CD14-positive monocyte (primary cell): ENCODE measurements at regions not wholly inside any gene's neighbourhood (a gene's known extent, or its start where the extent isn't known, plus 50 kb on each side); places are given as distances from the start of the nearest gene placed in this dataset.

Experiments
- DNase-seq, 3 donors: peaks; one replicate each; pipeline ENCODE4 v3.0.0-alpha.2; 2011 to 2022
- H2AFZ ChIP-seq: 2 replicates; pipeline ENCODE4 v1.6.0; 2012; ENCODE audit warnings: mild to moderate bottlenecking, low read depth, low read length, inconsistent platforms; ENCODE audit not compliant: insufficient read depth, poor library complexity, severe bottlenecking
- H3K27ac ChIP-seq, 2 donors: 1 replicate in 1 of 2; 2 replicates in 1 of 2; pipeline ENCODE4 v1.5.1; 2012 to 2013; ENCODE audit warnings: low read length in 2 of 2, control low read depth in 1 of 2, inconsistent platforms in 1 of 2, low read depth in 1 of 2, mild to moderate bottlenecking in 1 of 2
- H3K27me3 ChIP-seq, 2 donors: one replicate each; pipeline versions ENCODE4 v1.6.0 to v1.6.1; 2011 to 2013; ENCODE audit warnings: low read length in 2 of 2; ENCODE audit not compliant: control insufficient read depth in 2 of 2, insufficient read depth in 2 of 2
- H3K36me3 ChIP-seq, 2 donors: replicated peaks in 1 of 2; 1 replicate in 1 of 2; 2 replicates in 1 of 2; pipeline versions ENCODE4 v1.5.1 to v1.6.1; 2012 to 2013; ENCODE audit warnings: low read length in 2 of 2, control low read depth in 1 of 2, inconsistent platforms in 1 of 2, mild to moderate bottlenecking in 1 of 2; ENCODE audit not compliant: insufficient read depth in 2 of 2, control insufficient read depth in 1 of 2
- H3K4me1 ChIP-seq, 2 donors: 1 replicate in 1 of 2; 2 replicates in 1 of 2; pipeline versions ENCODE4 v1.5.1 to v1.6.1; 2012 to 2013; ENCODE audit warnings: low read length in 2 of 2, control low read depth in 1 of 2, inconsistent platforms in 1 of 2, mild to moderate bottlenecking in 1 of 2, moderate library complexity in 1 of 2; ENCODE audit not compliant: insufficient read depth in 2 of 2, control insufficient read depth in 1 of 2
- H3K4me2 ChIP-seq: replicated peaks from 2 replicates; pipeline ENCODE3; 2012; ENCODE audit warnings: low read length, moderate library complexity, mild to moderate bottlenecking; ENCODE audit not compliant: poor library complexity, severe bottlenecking; ENCODE audit errors: extremely low read depth
- H3K4me3 ChIP-seq, 3 experiments: fragments of 200-600 bp in 1 of 3; sonication (generic) in 1 of 3; replicated peaks in 1 of 3; 1 replicate in 2 of 3; 2 replicates in 1 of 3; pipeline ENCODE4 v1.5.1; 2011 to 2013; ENCODE audit warnings: low read length in 3 of 3, mild to moderate bottlenecking in 3 of 3, control low read depth in 2 of 3, low read depth in 2 of 3, inconsistent platforms in 1 of 3, moderate library complexity in 1 of 3
- H3K79me2 ChIP-seq: 2 replicates; pipeline ENCODE4 v1.6.0; 2012; ENCODE audit warnings: mild to moderate bottlenecking, control low read depth, inconsistent platforms, low read length, moderate library complexity; ENCODE audit not compliant: insufficient read depth
- H3K9ac ChIP-seq: 2 replicates; pipeline ENCODE4 v1.6.0; 2017; ENCODE audit warnings: low read length, mild to moderate bottlenecking; ENCODE audit not compliant: insufficient read depth, poor library complexity, severe bottlenecking
- H3K9me3 ChIP-seq, 2 donors: replicated peaks in 1 of 2; 1 replicate in 1 of 2; 2 replicates in 1 of 2; pipeline versions ENCODE4 v1.5.1 to v1.6.1; 2012 to 2013; ENCODE audit warnings: low read length in 2 of 2, control low read depth in 1 of 2; ENCODE audit not compliant: control insufficient read depth in 1 of 2, insufficient read depth in 1 of 2
- H4K20me1 ChIP-seq: 2 replicates; pipeline ENCODE4 v1.6.0; 2012; ENCODE audit warnings: mild to moderate bottlenecking, low read length, control low read depth, moderate library complexity; ENCODE audit not compliant: insufficient read depth
- H3K27ac Mint-ChIP-seq, 7 donors: one replicate each; pipeline ENCODE4 v1.8.0; 2020; ENCODE audit warnings: mild to moderate bottlenecking in 7 of 7, mixed read lengths in 7 of 7, moderate library complexity in 6 of 7, inconsistent platforms in 2 of 7
- H3K27me3 Mint-ChIP-seq, 3 donors: one replicate each; pipeline ENCODE4 v1.8.0; 2021 to 2022; ENCODE audit warnings: low read depth in 3 of 3, mild to moderate bottlenecking in 3 of 3, mixed read lengths in 3 of 3, moderate library complexity in 3 of 3, inconsistent platforms in 1 of 3
- H3K36me3 Mint-ChIP-seq, 2 donors: one replicate each; pipeline ENCODE4 v1.8.0; 2020; ENCODE audit warnings: mixed read lengths in 2 of 2, inconsistent platforms in 1 of 2, mild to moderate bottlenecking in 1 of 2
- H3K4me1 Mint-ChIP-seq: one replicate; pipeline ENCODE4 v1.8.0; 2020; ENCODE audit warnings: mild to moderate bottlenecking, mixed read lengths
- H3K4me3 Mint-ChIP-seq, 2 donors: one replicate each; pipeline ENCODE4 v1.8.0; 2020; ENCODE audit warnings: mild to moderate bottlenecking in 2 of 2, mixed read lengths in 2 of 2, moderate library complexity in 1 of 2
- H3K9me3 Mint-ChIP-seq, 7 donors: one replicate each; pipeline ENCODE4 v1.8.0; 2020 to 2022; ENCODE audit warnings: mixed read lengths in 7 of 7, mild to moderate bottlenecking in 6 of 7, moderate library complexity in 6 of 7, inconsistent platforms in 2 of 7
- WGBS: methylation state at CpG from one replicate; pipeline ENCODE4 v1.1.5; 2013; ENCODE audit warnings: missing lambda C conversion rate; ENCODE audit not compliant: insufficient coverage; 5-methylcytosine and 5-hydroxymethylcytosine counted together
- intact Hi-C, 2 donors: fragments of 100-400 bp; cut with micrococcal nuclease; formaldehyde crosslinking; loops; one replicate each; pipeline versions ENCODE4 v1.15.0 to v1.15.1; 2023
- TF ChIP-seq, protein P1 (sequence below): fragments of 200-600 bp; IDR thresholded peaks from one replicate; pipeline ENCODE4 v1.8.0; 2022; ENCODE audit warnings: antibody characterized with exemption, mild to moderate bottlenecking

DNA sequence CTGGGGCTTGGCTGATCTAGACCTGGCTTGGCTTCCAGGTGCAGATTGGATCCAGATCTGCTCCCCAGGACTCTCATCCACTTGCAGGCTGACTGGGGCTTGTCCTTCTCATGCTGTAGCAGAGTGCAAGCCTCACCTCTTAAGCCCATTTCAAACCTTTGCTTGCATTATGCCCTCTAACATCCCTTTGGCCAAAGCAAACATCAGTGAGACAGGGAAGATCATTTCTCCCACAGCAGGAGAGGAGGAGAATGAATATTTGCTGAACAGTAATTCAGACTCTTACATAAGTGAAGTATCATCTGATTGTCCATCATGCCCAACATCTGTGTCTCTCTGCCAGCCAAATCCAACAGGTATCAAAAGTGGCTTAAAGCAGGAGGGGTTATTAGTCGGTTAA is 194.9 kb downstream of the C9orf152 start:
- H3K27ac ChIP-seq = no peak overlapping the region
- H3K4me3 ChIP-seq = no peak overlapping the region
- no peaks in the 10 kb centered on the region for H4K20me1 ChIP-seq
- Mint-ChIP-seq H3K36me3 (no peaks in the 10 kb centered on the region), H3K4me3 (peak overlapping the region in 1 of 2 donors; percentile 16), H3K27me3 (peaks cover 9 to 28% (median 17%) of the 10 kb centered on the region in 3 donors), H3K9me3 (peaks cover 0 to 2% (median 0%) of the 10 kb centered on the region in 7 donors), H3K4me1 (peaks cover 3% of the 10 kb centered on the region), H3K27ac (no peak overlapping the region)
- no peaks in the 10 kb centered on the region for H3K9me3 ChIP-seq
- H3K4me1 ChIP-seq = no peaks in the 10 kb centered on the region
- H3K4me2 ChIP-seq = no peak overlapping the region
- WGBS = no CpG with 5 or more reads among the region's 1 CpG
- no peak overlapping the region for H2AFZ ChIP-seq
- no peak for DNase-seq
- H3K36me3 ChIP-seq = no peaks in the 10 kb centered on the region
- no peak overlapping the region for H3K9ac ChIP-seq
- H3K27me3 ChIP-seq = peaks cover 7 to 17% of the 10 kb centered on the region in 2 donors
- intact Hi-C loops = no loop called here
- no peaks in the 10 kb centered on the region for H3K79me2 ChIP-seq
- TF ChIP-seq, protein P1, sequence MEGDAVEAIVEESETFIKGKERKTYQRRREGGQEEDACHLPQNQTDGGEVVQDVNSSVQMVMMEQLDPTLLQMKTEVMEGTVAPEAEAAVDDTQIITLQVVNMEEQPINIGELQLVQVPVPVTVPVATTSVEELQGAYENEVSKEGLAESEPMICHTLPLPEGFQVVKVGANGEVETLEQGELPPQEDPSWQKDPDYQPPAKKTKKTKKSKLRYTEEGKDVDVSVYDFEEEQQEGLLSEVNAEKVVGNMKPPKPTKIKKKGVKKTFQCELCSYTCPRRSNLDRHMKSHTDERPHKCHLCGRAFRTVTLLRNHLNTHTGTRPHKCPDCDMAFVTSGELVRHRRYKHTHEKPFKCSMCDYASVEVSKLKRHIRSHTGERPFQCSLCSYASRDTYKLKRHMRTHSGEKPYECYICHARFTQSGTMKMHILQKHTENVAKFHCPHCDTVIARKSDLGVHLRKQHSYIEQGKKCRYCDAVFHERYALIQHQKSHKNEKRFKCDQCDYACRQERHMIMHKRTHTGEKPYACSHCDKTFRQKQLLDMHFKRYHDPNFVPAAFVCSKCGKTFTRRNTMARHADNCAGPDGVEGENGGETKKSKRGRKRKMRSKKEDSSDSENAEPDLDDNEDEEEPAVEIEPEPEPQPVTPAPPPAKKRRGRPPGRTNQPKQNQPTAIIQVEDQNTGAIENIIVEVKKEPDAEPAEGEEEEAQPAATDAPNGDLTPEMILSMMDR = no peak

DNA sequence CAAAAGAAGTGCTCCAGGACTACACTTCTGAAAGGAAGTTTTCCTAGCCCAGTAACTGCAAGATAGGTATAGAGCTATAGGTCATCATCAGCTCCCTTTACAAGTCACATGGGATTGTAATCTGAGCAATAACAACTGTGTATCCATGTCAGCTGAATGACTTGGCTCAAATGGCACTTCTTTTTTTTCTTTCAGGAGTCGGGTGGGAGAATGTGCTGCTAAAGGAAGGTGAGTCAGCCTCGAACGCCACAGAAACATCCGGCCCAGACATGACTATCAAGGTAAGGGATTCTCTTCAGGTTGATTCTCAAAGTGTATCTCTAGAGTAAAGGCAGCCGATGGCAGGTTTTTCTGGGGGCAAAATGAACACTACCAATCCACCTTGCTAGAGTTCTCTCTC is 192.2 kb downstream of the C9orf152 start:
- Histone ChIP-seq H3K4me3 (no peak overlapping the region), H3K4me1 (no peaks in the 10 kb centered on the region), H3K36me3 (no peaks in the 10 kb centered on the region), H3K79me2 (no peaks in the 10 kb centered on the region), H2AFZ (no peak overlapping the region), H3K27me3 (peaks cover 20 to 41% of the 10 kb centered on the region in 2 donors), H3K9me3 (no peaks in the 10 kb centered on the region), H3K4me2 (no peak overlapping the region), H4K20me1 (no peaks in the 10 kb centered on the region), H3K27ac (no peak overlapping the region), H3K9ac (no peak overlapping the region)
- peaks cover 0 to 4% (median 0%) of the 10 kb centered on the region in 7 donors for H3K9me3 Mint-ChIP-seq
- no peak overlapping the region for H3K27ac Mint-ChIP-seq
- DNase-seq = peak in 1 of 3 donors; percentile 44
- peaks cover 23 to 44% (median 36%) of the 10 kb centered on the region in 3 donors for H3K27me3 Mint-ChIP-seq
- no peaks in the 10 kb centered on the region for H3K36me3 Mint-ChIP-seq
- TF ChIP-seq, protein P1 = no peak
- peaks cover 5% of the 10 kb centered on the region for H3K4me1 Mint-ChIP-seq
- no CpG with 5 or more reads among the region's 5 CpGs for WGBS
- H3K4me3 Mint-ChIP-seq = no peak overlapping the region
- intact Hi-C loops = no loop called here
